Neural crest cell (in vitro differentiated cells): ENCODE measurements at regions not wholly inside any gene's neighbourhood (a gene's known extent, or its start where the extent isn't known, plus 50 kb on each side); places are given as distances from the start of the nearest gene placed in this dataset.

Source experiments
- DNase-seq: peaks from one replicate; pipeline ENCODE4 v3.0.0; 2021; ENCODE audit warnings: low read depth, mixed read lengths, low spot score
- H3K27ac Mint-ChIP-seq: one replicate; pipeline ENCODE4 v1.8.0; 2021; ENCODE audit warnings: mild to moderate bottlenecking, mixed read lengths; ENCODE audit not compliant: unreplicated experiment
- H3K27me3 Mint-ChIP-seq: 2 replicates; pipeline ENCODE4 v1.8.0; 2021; ENCODE audit warnings: low read depth, mild to moderate bottlenecking, mixed read lengths
- H3K36me3 Mint-ChIP-seq: 2 replicates; pipeline ENCODE4 v1.8.0; 2021; ENCODE audit warnings: low read depth, mild to moderate bottlenecking, mixed read lengths
- H3K4me1 Mint-ChIP-seq: 2 replicates; pipeline ENCODE4 v1.8.0; 2021; ENCODE audit warnings: mixed read lengths
- H3K4me3 Mint-ChIP-seq: one replicate; pipeline ENCODE4 v1.8.0; 2021; ENCODE audit warnings: mild to moderate bottlenecking, mixed read lengths
- H3K9me3 Mint-ChIP-seq: 2 replicates; pipeline ENCODE4 v1.8.0; 2021; ENCODE audit warnings: mixed read lengths
- CTCF ChIP-seq: fragments of 200-600 bp; sonication (generic); conservative IDR thresholded peaks from 2 replicates; pipeline ENCODE4 v1.5.0; 2021; ENCODE audit warnings: antibody characterized with exemption, mild to moderate bottlenecking

- Mint-ChIP-seq H3K27me3 (no peaks in the 10 kb centered on the region), H3K9me3 (no peaks in the 10 kb centered on the region), H3K36me3 (no peaks in the 10 kb centered on the region), H3K27ac (peak overlapping the region; percentile 27), H3K4me1 (peaks cover 7% of the 10 kb centered on the region), H3K4me3 (no peak overlapping the region)
- TF ChIP-seq CTCF = no peak
- DNase-seq = no peak
These were observed 319.6 kb downstream of the ZNF326 start for GRCh38 chr1:90314533-90314932.

- no peak for DNase-seq
- H3K9me3 Mint-ChIP-seq = no peaks in the 10 kb centered on the region
- H3K27me3 Mint-ChIP-seq = no peaks in the 10 kb centered on the region
- no peak overlapping the region for H3K4me3 Mint-ChIP-seq
- no peak for TF ChIP-seq CTCF
- no peaks in the 10 kb centered on the region for H3K36me3 Mint-ChIP-seq
- H3K4me1 Mint-ChIP-seq = peaks cover 7% of the 10 kb centered on the region
- peak overlapping the region; percentile 9 for H3K27ac Mint-ChIP-seq
These were observed 318.9 kb downstream of the ZNF326 start for GRCh38 chr1:90313778-90314177.

- Mint-ChIP-seq H3K27ac (no peak overlapping the region), H3K4me1 (peaks cover 7% of the 10 kb centered on the region), H3K27me3 (no peaks in the 10 kb centered on the region), H3K9me3 (peaks cover 5% of the 10 kb centered on the region), H3K4me3 (no peak overlapping the region), H3K36me3 (no peaks in the 10 kb centered on the region)
- TF ChIP-seq CTCF = no peak
- no peak for DNase-seq
These were observed 314.9 kb downstream of the ZNF326 start for GRCh38 chr1:90309806-90310205.

- Mint-ChIP-seq H3K9me3 (peaks cover 10% of the 10 kb centered on the region), H3K4me3 (no peak overlapping the region), H3K27ac (no peak overlapping the region), H3K36me3 (no peaks in the 10 kb centered on the region), H3K27me3 (no peaks in the 10 kb centered on the region), H3K4me1 (no peaks in the 10 kb centered on the region)
- DNase-seq = no peak
- no peak for TF ChIP-seq CTCF
These were observed 313.5 kb downstream of the ZNF326 start for GRCh38 chr1:90308421-90308820.

GRCh38 chr1:90305577-90305976, 310.7 kb downstream of the ZNF326 start:
- H3K9me3 Mint-ChIP-seq = peaks cover 10% of the 10 kb centered on the region
- no peak overlapping the region for H3K27ac Mint-ChIP-seq
- H3K4me1 Mint-ChIP-seq = no peaks in the 10 kb centered on the region
- no peak overlapping the region for H3K4me3 Mint-ChIP-seq
- H3K36me3 Mint-ChIP-seq = no peaks in the 10 kb centered on the region
- no peak for DNase-seq
- no peaks in the 10 kb centered on the region for H3K27me3 Mint-ChIP-seq
- no peak for TF ChIP-seq CTCF

GRCh38 chr1:90296327-90296726, 301.4 kb downstream of the ZNF326 start:
- no peaks in the 10 kb centered on the region for H3K9me3 Mint-ChIP-seq
- TF ChIP-seq CTCF = no peak
- H3K4me1 Mint-ChIP-seq = no peaks in the 10 kb centered on the region

More at GRCh38 chr1:90296327-90296726, 301.4 kb downstream of the ZNF326 start:
- no peaks in the 10 kb centered on the region for H3K36me3 Mint-ChIP-seq
- no peak overlapping the region for H3K27ac Mint-ChIP-seq
- H3K27me3 Mint-ChIP-seq = peaks cover 5% of the 10 kb centered on the region
- DNase-seq = no peak
- H3K4me3 Mint-ChIP-seq = no peak overlapping the region
